LNCaP clone FGC (cell line): ENCODE measurements at regions not wholly inside any gene's neighbourhood (a gene's known extent, or its start where the extent isn't known, plus 50 kb on each side); places are given as distances from the start of the nearest gene placed in this dataset.
"Not testable (repeated sequence)": the region's sequence is repeated elsewhere in the genome, so short reads cannot be mapped to it uniquely, and the experiment has no call there.

Source experiments
- DNase-seq: peaks from one replicate; pipeline ENCODE4 v3.0.0-alpha.2; 2011; ENCODE audit warnings: low read depth
- H3K4me3 ChIP-seq: 2 replicates; pipeline ENCODE4 v1.5.1; 2011; ENCODE audit warnings: mild to moderate bottlenecking, low read depth, low read length, control low read depth
- TF ChIP-seq, protein P1 (sequence below): IDR thresholded peaks from 2 replicates; pipeline ENCODE4 v1.5.1; 2012; ENCODE audit warnings: mild to moderate bottlenecking; ENCODE audit not compliant: control insufficient read depth, insufficient read depth; ENCODE audit errors: extremely low read depth

DNA sequence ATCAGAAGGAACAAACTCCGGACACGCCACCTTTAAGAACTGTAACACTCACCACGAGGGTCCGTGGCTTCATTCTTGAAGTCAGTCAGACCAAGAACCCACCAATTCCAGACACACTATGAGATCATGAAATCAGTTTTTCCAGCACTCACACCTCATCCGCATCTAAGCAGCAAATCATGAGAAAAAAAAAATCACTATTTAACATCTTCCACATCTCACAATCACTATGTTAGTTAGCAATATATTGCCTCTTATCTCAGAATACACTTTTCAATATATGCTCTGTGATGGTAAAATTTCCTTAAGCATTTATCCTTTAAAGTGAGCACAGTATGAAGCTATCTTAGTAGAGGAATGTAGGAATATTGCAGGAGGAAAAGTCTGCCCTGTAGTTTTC, 328.7 kb downstream of the FAM181B start:
- no peak for DNase-seq
- H3K4me3 ChIP-seq: no peak overlapping the region
- TF ChIP-seq, protein P1, sequence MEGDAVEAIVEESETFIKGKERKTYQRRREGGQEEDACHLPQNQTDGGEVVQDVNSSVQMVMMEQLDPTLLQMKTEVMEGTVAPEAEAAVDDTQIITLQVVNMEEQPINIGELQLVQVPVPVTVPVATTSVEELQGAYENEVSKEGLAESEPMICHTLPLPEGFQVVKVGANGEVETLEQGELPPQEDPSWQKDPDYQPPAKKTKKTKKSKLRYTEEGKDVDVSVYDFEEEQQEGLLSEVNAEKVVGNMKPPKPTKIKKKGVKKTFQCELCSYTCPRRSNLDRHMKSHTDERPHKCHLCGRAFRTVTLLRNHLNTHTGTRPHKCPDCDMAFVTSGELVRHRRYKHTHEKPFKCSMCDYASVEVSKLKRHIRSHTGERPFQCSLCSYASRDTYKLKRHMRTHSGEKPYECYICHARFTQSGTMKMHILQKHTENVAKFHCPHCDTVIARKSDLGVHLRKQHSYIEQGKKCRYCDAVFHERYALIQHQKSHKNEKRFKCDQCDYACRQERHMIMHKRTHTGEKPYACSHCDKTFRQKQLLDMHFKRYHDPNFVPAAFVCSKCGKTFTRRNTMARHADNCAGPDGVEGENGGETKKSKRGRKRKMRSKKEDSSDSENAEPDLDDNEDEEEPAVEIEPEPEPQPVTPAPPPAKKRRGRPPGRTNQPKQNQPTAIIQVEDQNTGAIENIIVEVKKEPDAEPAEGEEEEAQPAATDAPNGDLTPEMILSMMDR: no peak

DNA sequence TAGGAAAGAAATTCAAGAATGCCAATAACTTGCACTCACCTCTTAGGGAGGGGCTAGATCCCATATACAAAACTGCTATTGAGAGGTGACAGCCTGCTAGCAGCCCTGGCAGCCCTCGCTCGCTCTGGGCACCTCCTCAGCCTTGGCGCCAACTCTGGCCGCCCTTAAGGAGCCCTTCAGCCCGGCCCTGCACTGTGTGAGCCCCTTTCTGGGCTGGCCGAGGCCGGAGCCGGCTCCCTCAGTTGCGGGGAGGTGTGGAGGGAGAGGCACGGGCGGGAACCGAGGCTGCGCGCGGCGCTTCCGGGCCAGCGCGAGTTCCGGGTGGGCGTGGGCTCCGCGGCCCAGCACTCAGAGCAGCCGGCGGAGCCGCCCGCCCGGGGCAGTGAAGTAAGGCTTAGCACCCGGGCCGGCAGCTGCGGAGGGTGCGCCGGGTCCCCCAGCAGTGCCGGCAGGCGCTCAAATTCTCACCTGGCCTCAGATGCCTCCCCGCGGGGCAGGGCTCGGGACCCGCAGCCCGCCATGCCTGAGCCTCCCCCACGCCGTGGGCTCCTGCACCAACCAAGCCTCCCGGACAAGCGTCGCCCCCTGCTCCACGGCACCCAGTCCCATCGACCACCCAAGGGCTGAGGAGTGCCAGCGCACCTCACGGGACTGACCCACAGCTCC, 329.9 kb downstream of the FAM181B start:
- TF ChIP-seq, protein P1: no peak
- no peak for DNase-seq
- no peak overlapping the region for H3K4me3 ChIP-seq

DNA sequence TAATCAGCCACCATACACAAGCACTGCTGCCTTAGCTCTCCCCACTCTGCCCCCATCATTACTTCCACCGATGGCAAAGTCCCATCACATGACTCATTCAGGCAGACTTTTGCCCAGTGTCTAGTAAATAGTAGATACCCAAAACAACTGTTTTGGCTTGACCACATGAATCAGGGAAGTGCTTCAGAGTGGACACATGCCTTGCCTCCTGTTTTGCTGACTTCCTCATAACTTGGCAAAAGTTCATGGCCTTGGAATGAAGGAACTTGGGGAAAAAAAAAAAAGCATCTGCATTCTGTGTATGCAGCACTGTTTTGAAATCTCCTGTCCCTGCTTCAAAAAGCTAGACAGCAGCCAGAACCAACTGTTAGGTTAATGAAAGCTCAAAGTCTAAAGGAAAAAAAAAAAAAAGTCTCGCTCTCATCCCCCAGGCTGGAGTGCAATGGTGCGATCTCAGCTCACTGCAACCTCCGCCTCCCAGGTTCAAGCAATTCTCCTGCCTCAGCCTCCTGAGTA, 335.3 kb downstream of the FAM181B start:
- DNase-seq: no peak
- no peak overlapping the region for H3K4me3 ChIP-seq
- TF ChIP-seq, protein P1: no peak

DNA sequence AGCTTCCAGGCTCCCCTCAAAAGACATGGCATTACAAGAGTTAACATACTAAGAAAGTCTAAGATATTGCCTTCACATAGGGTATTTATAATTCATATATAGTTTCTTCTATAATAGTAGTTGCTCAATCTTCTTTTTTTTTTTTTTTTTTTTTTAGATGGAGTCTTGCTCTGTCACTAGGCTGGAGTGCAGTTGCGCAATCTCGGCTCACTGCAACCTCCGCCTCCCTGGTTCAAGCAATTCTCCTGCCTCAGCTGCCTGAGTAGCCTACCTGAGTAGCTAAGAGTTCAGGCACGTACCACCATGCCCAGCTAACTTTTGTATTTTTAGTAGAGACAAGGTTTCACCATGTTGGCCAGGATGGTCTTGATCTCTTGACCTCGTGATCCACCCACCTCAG, 337.0 kb downstream of the FAM181B start:
- not testable (repeated sequence) for H3K4me3 ChIP-seq, DNase-seq

DNA sequence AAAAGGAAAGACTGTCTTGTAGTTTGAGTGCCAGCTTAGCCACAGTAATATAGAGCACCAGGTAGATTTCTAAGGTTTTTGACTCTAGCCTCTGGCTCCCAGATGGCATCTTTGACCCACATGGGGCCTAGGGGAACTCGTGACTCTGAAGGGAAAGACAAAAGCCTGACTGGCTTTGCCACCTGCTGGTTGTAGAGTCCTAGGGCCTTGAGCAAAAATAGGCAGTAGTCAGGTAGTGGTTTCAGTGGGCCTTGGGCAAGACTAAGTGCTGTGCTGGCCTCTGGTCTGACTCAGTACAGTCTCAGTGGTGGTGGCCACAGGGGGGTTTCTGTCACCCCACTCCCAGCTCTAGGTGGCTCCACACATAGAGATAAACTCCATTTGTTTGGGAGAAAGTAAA, 349.4 kb downstream of the FAM181B start:
- H3K4me3 ChIP-seq: no peak overlapping the region
- TF ChIP-seq, protein P1: no peak
- no peak for DNase-seq

DNA sequence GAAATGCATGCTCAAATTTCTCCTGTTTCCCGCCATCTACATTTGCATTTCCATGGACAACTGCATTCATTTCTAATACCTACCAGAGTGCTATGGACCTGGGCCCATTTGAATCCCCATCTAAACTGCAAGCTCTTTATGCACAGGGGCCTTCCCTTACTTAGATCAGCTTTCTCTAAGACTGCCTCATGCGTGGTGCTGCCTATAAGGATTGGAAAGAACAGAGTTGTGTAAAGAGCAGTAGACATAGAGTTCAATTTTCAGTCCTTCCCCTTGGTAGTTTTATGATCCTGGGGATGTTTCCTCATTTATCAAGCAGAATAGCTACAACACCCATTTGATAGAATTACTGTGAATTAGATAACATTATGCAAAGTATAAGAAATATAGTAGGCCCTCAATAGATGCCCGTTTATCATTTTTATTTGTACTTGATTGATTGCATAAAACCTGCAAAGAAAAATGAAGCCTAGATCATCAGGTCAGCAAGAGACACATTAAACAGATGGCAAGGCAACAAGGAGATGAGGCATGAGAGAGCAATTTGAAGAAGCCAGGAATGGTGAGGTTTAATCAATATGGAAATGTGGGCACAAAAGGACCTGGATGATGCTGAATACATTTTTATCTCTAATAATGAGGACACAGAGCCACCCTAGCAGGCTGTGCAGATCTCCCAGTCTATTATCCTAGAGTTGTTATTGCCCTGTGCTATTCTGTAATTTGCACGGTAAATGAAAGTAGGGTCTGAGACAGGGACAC, 359.7 kb downstream of the FAM181B start:
- TF ChIP-seq, protein P1: no peak
- H3K4me3 ChIP-seq: no peak overlapping the region
- no peak for DNase-seq

DNA sequence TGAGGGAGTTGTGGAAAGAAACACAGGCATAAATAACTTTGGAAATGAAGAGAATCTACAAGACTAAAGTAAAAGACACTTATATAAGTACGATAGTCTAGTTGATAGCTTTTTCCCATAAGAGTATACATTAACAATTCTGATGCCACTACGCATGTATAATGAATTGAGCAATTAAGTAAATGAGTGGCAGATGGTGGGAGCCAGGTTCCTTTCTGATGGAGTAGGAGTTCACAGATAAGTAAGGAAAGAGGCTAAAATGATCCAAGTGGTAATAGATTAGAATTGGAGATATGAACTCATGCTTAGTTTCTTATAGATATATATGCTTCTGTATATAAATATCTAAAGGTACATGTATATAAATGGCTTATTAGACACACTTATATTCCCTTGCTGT, 368.3 kb downstream of the FAM181B start:
- no peak for DNase-seq
- H3K4me3 ChIP-seq: no peak overlapping the region
- TF ChIP-seq, protein P1: no peak
